Ovary (tissue), 3 donors: ENCODE measurements at regions not wholly inside any gene's neighbourhood (a gene's known extent, or its start where the extent isn't known, plus 50 kb on each side); places are given as distances from the start of the nearest gene placed in this dataset.

Experiments used
- EP300 ChIP-seq: sonication (generic); formaldehyde crosslinking; IDR thresholded peaks from one replicate; pipeline ENCODE4 v1.6.1; 2017; ENCODE audit warnings: antibody characterized with exemption
- POLR2A ChIP-seq: fragments of 450-650 bp; IDR thresholded peaks from one replicate; pipeline ENCODE4 v1.6.1; 2017; ENCODE audit warnings: antibody characterized with exemption, mild to moderate bottlenecking, moderate library complexity
- TF ChIP-seq, protein P1 (sequence below), 3 donors: fragments of 450-650 bp in 2 of 3; fragments of 200-600 bp in 1 of 3; IDR thresholded peaks; one replicate each; pipeline versions ENCODE4 v1.5.1 to v1.8.0; 2016 to 2022; ENCODE audit warnings: antibody characterized with exemption in 3 of 3, mild to moderate bottlenecking in 1 of 3
- donor health status: DM: no; HTN: no; CAD: no.

GRCh38 chr5:173807181-173807655 lies 80.9 kb upstream of the CPEB4 start:
- TF ChIP-seq, protein P1, sequence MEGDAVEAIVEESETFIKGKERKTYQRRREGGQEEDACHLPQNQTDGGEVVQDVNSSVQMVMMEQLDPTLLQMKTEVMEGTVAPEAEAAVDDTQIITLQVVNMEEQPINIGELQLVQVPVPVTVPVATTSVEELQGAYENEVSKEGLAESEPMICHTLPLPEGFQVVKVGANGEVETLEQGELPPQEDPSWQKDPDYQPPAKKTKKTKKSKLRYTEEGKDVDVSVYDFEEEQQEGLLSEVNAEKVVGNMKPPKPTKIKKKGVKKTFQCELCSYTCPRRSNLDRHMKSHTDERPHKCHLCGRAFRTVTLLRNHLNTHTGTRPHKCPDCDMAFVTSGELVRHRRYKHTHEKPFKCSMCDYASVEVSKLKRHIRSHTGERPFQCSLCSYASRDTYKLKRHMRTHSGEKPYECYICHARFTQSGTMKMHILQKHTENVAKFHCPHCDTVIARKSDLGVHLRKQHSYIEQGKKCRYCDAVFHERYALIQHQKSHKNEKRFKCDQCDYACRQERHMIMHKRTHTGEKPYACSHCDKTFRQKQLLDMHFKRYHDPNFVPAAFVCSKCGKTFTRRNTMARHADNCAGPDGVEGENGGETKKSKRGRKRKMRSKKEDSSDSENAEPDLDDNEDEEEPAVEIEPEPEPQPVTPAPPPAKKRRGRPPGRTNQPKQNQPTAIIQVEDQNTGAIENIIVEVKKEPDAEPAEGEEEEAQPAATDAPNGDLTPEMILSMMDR (IDR thresholded peaks at IDR 0.05): no peak
- TF ChIP-seq POLR2A: no peak
- TF ChIP-seq EP300: no peak
